ENCODE measurements at regions not wholly inside any gene's neighbourhood (a gene's known extent, or its start where the extent isn't known, plus 50 kb on each side); places are given as distances from the start of the nearest gene placed in this dataset.

GRCh38 chr7:17556247-17556956 lies 257.9 kb downstream of the AHR start:
- ChIA-PET CTCF (no interaction called here), POLR2A (no interaction called here)
- TF ChIP-seq, protein P1, sequence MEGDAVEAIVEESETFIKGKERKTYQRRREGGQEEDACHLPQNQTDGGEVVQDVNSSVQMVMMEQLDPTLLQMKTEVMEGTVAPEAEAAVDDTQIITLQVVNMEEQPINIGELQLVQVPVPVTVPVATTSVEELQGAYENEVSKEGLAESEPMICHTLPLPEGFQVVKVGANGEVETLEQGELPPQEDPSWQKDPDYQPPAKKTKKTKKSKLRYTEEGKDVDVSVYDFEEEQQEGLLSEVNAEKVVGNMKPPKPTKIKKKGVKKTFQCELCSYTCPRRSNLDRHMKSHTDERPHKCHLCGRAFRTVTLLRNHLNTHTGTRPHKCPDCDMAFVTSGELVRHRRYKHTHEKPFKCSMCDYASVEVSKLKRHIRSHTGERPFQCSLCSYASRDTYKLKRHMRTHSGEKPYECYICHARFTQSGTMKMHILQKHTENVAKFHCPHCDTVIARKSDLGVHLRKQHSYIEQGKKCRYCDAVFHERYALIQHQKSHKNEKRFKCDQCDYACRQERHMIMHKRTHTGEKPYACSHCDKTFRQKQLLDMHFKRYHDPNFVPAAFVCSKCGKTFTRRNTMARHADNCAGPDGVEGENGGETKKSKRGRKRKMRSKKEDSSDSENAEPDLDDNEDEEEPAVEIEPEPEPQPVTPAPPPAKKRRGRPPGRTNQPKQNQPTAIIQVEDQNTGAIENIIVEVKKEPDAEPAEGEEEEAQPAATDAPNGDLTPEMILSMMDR (IDR thresholded peaks at IDR 0.05; ENCODE audit: insufficient read depth, low read length, missing control alignments) = no peak
- no peak for DNase-seq (ENCODE audit: low read depth, low spot score)
- H3K4me3 ChIP-seq (ENCODE audit: low read depth, low read length) = no peak overlapping the region

- TF ChIP-seq, protein P1 (IDR thresholded peaks at IDR 0.05; ENCODE audit: insufficient read depth, low read length, missing control alignments) = no peak
- H3K4me3 ChIP-seq (ENCODE audit: low read depth, low read length) = no peak overlapping the region
- DNase-seq (ENCODE audit: low read depth, low spot score) = no peak
- CTCF ChIA-PET = no interaction called here
- POLR2A ChIA-PET = interaction anchor here (0.7 kb wide), 1 partner anchor 67 kb away, joined by 3 read pairs; no protein-coding TSS in a partner anchor
Measured at GRCh38 chr7:17557251-17557671, 258.8 kb downstream of the AHR start.

- ChIA-PET POLR2A (no interaction called here), CTCF (no interaction called here)
- TF ChIP-seq, protein P1 (IDR thresholded peaks at IDR 0.05; ENCODE audit: insufficient read depth, low read length, missing control alignments) = no peak
- no peak for DNase-seq (ENCODE audit: low read depth, low spot score)
- no peak overlapping the region for H3K4me3 ChIP-seq (ENCODE audit: low read depth, low read length)
Measured at GRCh38 chr7:17558135-17558534, 259.7 kb downstream of the AHR start.

- no peak overlapping the region for H3K4me3 ChIP-seq (ENCODE audit: low read depth, low read length)
- no peak for DNase-seq (ENCODE audit: low read depth, low spot score)
- TF ChIP-seq, protein P1 (IDR thresholded peaks at IDR 0.05; ENCODE audit: insufficient read depth, low read length, missing control alignments) = no peak
- CTCF ChIA-PET = no interaction called here
- POLR2A ChIA-PET = no interaction called here
Measured at GRCh38 chr7:17558558-17559332, 260.3 kb downstream of the AHR start.

- H3K4me3 ChIP-seq (ENCODE audit: low read depth, low read length) = no peak overlapping the region
- DNase-seq (ENCODE audit: low read depth, low spot score) = no peak
- TF ChIP-seq, protein P1 (IDR thresholded peaks at IDR 0.05; ENCODE audit: insufficient read depth, low read length, missing control alignments) = no peak
- ChIA-PET CTCF (interaction anchor here (1.6 kb wide), 1 partner anchor 577 kb away, joined by 4 read pairs; no protein-coding TSS in a partner anchor), POLR2A (no interaction called here)
Measured at GRCh38 chr7:17559388-17559787, 260.9 kb downstream of the AHR start.

GRCh38 chr7:17560516-17560915 lies 262.1 kb downstream of the AHR start:
- ChIA-PET CTCF (interaction anchor here (1.6 kb wide), 1 partner anchor 578 kb away, joined by 4 read pairs; no protein-coding TSS in a partner anchor), POLR2A (no interaction called here)
- TF ChIP-seq, protein P1 (IDR thresholded peaks at IDR 0.05; ENCODE audit: insufficient read depth, low read length, missing control alignments) = no peak
- no peak for DNase-seq (ENCODE audit: low read depth, low spot score)
- H3K4me3 ChIP-seq (ENCODE audit: low read depth, low read length) = no peak overlapping the region

All from AG04449 (cell line).